ENCODE measurements at regions not wholly inside any gene's neighbourhood (a gene's known extent, or its start where the extent isn't known, plus 50 kb on each side); places are given as distances from the start of the nearest gene placed in this dataset.

DNA sequence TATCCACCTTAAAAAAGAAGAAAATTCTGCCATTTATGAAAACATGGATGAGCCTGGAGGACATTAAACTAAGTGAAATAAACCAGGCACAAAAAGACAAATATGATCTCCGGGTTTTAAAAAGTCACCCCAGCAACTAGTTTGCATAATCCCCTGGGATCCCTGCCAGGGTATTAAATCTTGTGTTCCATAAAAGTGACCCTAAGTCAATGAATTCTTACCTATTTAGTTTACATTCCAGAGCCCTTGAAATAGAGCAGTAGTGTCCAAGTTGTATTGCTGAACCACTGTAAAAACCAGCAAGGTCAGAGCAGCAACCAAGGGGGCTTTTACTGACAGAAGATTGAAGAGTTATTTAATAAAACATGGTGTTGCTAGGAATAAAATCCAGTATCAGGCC, 716.8 kb upstream of the BCHE start:
- Mint-ChIP-seq H3K27me3 (ENCODE audit: insufficient read depth) (no peaks in the 10 kb centered on the region), H3K4me3 (no peak overlapping the region), H3K36me3 (ENCODE audit: low read depth) (no peaks in the 10 kb centered on the region), H3K4me1 (ENCODE audit: low read depth) (no peaks in the 10 kb centered on the region), H3K27ac (no peak overlapping the region), H3K9me3 (peaks cover 57% of the 10 kb centered on the region)
- TF ChIP-seq, protein P1, sequence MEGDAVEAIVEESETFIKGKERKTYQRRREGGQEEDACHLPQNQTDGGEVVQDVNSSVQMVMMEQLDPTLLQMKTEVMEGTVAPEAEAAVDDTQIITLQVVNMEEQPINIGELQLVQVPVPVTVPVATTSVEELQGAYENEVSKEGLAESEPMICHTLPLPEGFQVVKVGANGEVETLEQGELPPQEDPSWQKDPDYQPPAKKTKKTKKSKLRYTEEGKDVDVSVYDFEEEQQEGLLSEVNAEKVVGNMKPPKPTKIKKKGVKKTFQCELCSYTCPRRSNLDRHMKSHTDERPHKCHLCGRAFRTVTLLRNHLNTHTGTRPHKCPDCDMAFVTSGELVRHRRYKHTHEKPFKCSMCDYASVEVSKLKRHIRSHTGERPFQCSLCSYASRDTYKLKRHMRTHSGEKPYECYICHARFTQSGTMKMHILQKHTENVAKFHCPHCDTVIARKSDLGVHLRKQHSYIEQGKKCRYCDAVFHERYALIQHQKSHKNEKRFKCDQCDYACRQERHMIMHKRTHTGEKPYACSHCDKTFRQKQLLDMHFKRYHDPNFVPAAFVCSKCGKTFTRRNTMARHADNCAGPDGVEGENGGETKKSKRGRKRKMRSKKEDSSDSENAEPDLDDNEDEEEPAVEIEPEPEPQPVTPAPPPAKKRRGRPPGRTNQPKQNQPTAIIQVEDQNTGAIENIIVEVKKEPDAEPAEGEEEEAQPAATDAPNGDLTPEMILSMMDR (IDR thresholded peaks at IDR 0.05) = no peak
- DNase-seq = no peak

GRCh38 chr3:166533740-166534139, 696.5 kb upstream of the BCHE start:
- Mint-ChIP-seq H3K9me3 (peaks cover 43% of the 10 kb centered on the region), H3K36me3 (ENCODE audit: low read depth) (no peaks in the 10 kb centered on the region), H3K27me3 (ENCODE audit: insufficient read depth) (no peaks in the 10 kb centered on the region), H3K27ac (no peak overlapping the region), H3K4me1 (ENCODE audit: low read depth) (no peaks in the 10 kb centered on the region), H3K4me3 (no peak overlapping the region)
- DNase-seq = no peak
- TF ChIP-seq, protein P1 (IDR thresholded peaks at IDR 0.05) = no peak

- no peak overlapping the region for H3K27ac Mint-ChIP-seq
- peaks cover 37% of the 10 kb centered on the region for H3K9me3 Mint-ChIP-seq
- TF ChIP-seq, protein P1 (IDR thresholded peaks at IDR 0.05) = no peak
- no peaks in the 10 kb centered on the region for H3K27me3 Mint-ChIP-seq (ENCODE audit: insufficient read depth)
- no peaks in the 10 kb centered on the region for H3K4me1 Mint-ChIP-seq (ENCODE audit: low read depth)
- DNase-seq = no peak
- H3K36me3 Mint-ChIP-seq (ENCODE audit: low read depth) = no peaks in the 10 kb centered on the region
- no peak overlapping the region for H3K4me3 Mint-ChIP-seq
These were observed 694.5 kb upstream of the BCHE start for GRCh38 chr3:166531730-166532129.

DNA sequence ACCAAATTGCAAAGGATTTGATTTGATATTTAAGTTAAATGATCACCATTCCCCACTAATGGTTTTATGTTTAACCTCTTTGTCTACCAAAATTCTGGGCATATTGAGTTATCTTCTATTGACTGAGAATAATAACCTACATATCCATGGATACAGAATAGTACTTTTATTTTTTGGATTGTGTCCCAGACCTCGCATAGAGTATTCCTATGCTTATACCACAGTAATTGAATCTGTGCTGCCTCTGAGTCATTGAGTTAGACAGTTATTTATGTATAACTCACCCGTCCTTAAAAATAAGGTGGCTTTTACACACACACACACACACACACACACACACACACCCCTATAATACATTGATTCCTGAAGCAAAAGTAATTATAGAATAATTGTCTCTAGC, 690.1 kb upstream of the BCHE start:
- Mint-ChIP-seq H3K36me3 (ENCODE audit: low read depth) (no peaks in the 10 kb centered on the region), H3K9me3 (peaks cover 29% of the 10 kb centered on the region), H3K27me3 (ENCODE audit: insufficient read depth) (no peaks in the 10 kb centered on the region), H3K4me3 (no peak overlapping the region), H3K27ac (no peak overlapping the region), H3K4me1 (ENCODE audit: low read depth) (no peaks in the 10 kb centered on the region)
- DNase-seq = no peak
- TF ChIP-seq, protein P1 (IDR thresholded peaks at IDR 0.05) = no peak

GRCh38 chr3:166526881-166527280, 689.7 kb upstream of the BCHE start:
- H3K4me3 Mint-ChIP-seq = no peak overlapping the region
- TF ChIP-seq, protein P1 (IDR thresholded peaks at IDR 0.05) = no peak
- no peak overlapping the region for H3K27ac Mint-ChIP-seq
- H3K36me3 Mint-ChIP-seq (ENCODE audit: low read depth) = no peaks in the 10 kb centered on the region
- DNase-seq = no peak
- no peaks in the 10 kb centered on the region for H3K4me1 Mint-ChIP-seq (ENCODE audit: low read depth)
- no peaks in the 10 kb centered on the region for H3K27me3 Mint-ChIP-seq (ENCODE audit: insufficient read depth)
- peaks cover 29% of the 10 kb centered on the region for H3K9me3 Mint-ChIP-seq

DNA sequence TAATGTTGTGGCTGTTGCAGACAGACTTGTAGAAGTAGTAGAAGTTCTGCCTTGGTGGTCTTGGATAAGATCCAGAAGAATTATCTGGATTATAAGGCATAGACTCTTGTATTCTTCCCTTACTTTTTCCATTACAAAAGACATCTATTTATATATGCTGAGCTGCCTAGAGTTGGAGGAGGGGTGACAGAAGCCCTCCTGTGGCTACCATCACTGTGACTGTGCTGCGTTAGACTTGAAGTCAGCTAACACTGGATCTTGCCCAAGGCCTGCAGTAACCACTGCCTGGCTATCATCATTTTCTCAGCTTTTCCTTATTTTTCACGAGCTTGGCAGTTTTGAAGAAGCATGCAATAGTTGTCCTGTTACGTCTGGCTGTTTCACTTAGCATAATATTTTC, 684.8 kb upstream of the BCHE start:
- Mint-ChIP-seq H3K36me3 (ENCODE audit: low read depth) (no peaks in the 10 kb centered on the region), H3K27me3 (ENCODE audit: insufficient read depth) (no peaks in the 10 kb centered on the region), H3K9me3 (peaks cover 46% of the 10 kb centered on the region), H3K27ac (no peak overlapping the region), H3K4me3 (no peak overlapping the region), H3K4me1 (ENCODE audit: low read depth) (no peaks in the 10 kb centered on the region)
- TF ChIP-seq, protein P1 (IDR thresholded peaks at IDR 0.05) = no peak
- no peak for DNase-seq

All from HFFc6 (cell line).